Endothelial cell of umbilical vein (primary cell): ENCODE measurements at regions not wholly inside any gene's neighbourhood (a gene's known extent, or its start where the extent isn't known, plus 50 kb on each side); places are given as distances from the start of the nearest gene placed in this dataset.

Experiments used
- BruUV-seq: library from RNA; stranded (reverse); fragments of 400-500 nt; replicated peaks from 2 replicates; lab custom pipeline; 2021; lab: Mats Ljungman, UMichigan
- CTCF ChIA-PET: fragments of 300-600, 350-600 bp; sonication (Branson Sonifier 250); formaldehyde crosslinking; loops from one replicate; lab custom pipeline; 2021; ENCODE audit warnings: antibody characterized with exemption, inconsistent platforms; lab: Charles Lee
- POLR2A ChIA-PET: fragments of 300-600, 350-600 bp; sonication (Branson Sonifier 250); formaldehyde crosslinking; loops from one replicate; lab custom pipeline; 2021; ENCODE audit warnings: antibody characterized with exemption, inconsistent platforms; lab: Charles Lee
- DNase-seq: peaks from one replicate; pipeline ENCODE4 v3.0.0-alpha.2; 2011; ENCODE audit warnings: low read depth, low spot score
- FAIRE-seq: peaks from 2 replicates; lab custom pipeline; 2011; peaks lifted over from hg19 to GRCh38; lab: Jason Lieb, UNC
- H2AFZ ChIP-seq: 2 replicates; pipeline ENCODE4 v1.6.0; 2012; ENCODE audit warnings: low read depth, low read length, control low read depth, inconsistent platforms
- H3K27ac ChIP-seq: 2 replicates; pipeline ENCODE4 v1.5.1; 2011; ENCODE audit warnings: low read depth, mild to moderate bottlenecking, control low read depth, low read length, moderate library complexity; ENCODE audit not compliant: insufficient read depth
- H3K27me3 ChIP-seq, 2 experiments: 2 replicates each; pipeline versions ENCODE4 v1.6.0 to v1.6.1; 2011; ENCODE audit warnings: low read length in 2 of 2, mixed read lengths in 1 of 2; ENCODE audit not compliant: control insufficient read depth in 2 of 2, insufficient read depth in 2 of 2
- H3K36me3 ChIP-seq, 2 experiments: 2 replicates in 1 of 2; 3 replicates in 1 of 2; pipeline ENCODE4 v1.5.1; 2011; ENCODE audit warnings: low read length in 2 of 2, mild to moderate bottlenecking in 1 of 2, moderate library complexity in 1 of 2; ENCODE audit not compliant: control insufficient read depth in 2 of 2, insufficient read depth in 2 of 2; ENCODE audit errors: extremely low read depth in 1 of 2
- H3K4me1 ChIP-seq: 3 replicates; pipeline ENCODE4 v1.5.1; 2011; ENCODE audit warnings: mild to moderate bottlenecking, low read length; ENCODE audit not compliant: control insufficient read depth, insufficient read depth; ENCODE audit errors: extremely low read depth
- H3K4me2 ChIP-seq: 2 replicates; pipeline ENCODE4 v1.6.1; 2011; ENCODE audit warnings: low read length, control low read depth, mixed read lengths; ENCODE audit not compliant: insufficient read depth
- H3K4me3 ChIP-seq, 3 experiments: fragments of 200-600 bp in 1 of 3; sonication (generic), shearing (Covaris generic) in 1 of 3; replicated peaks in 1 of 3; 2 replicates each; pipeline ENCODE4 v1.5.1; 2011 to 2016; ENCODE audit warnings: control low read depth in 3 of 3, low read length in 3 of 3, mild to moderate bottlenecking in 2 of 3, inconsistent platforms in 1 of 3, low read depth in 1 of 3, moderate library complexity in 1 of 3; ENCODE audit not compliant: insufficient read depth in 1 of 3
- H3K79me2 ChIP-seq: 2 replicates; pipeline ENCODE4 v1.6.0; 2012; ENCODE audit warnings: low read length, inconsistent platforms; ENCODE audit not compliant: control insufficient read depth, insufficient read depth
- H3K9ac ChIP-seq: replicated peaks from 2 replicates; pipeline ENCODE3; 2011; ENCODE audit warnings: low read length, control low read depth; ENCODE audit not compliant: insufficient read depth; ENCODE audit errors: extremely low read depth
- H3K9me1 ChIP-seq: replicated peaks from 3 replicates; pipeline ENCODE4 v1.6.0; 2011; ENCODE audit warnings: mild to moderate bottlenecking, low read length; ENCODE audit not compliant: control insufficient read depth, insufficient read depth; ENCODE audit errors: extremely low read depth
- H3K9me3 ChIP-seq: replicated peaks from 2 replicates; pipeline ENCODE4 v1.5.1; 2012; ENCODE audit warnings: low read length, inconsistent platforms; ENCODE audit not compliant: control insufficient read depth, insufficient read depth
- H4K20me1 ChIP-seq: replicated peaks from 2 replicates; pipeline ENCODE3; 2011; ENCODE audit warnings: mild to moderate bottlenecking, low read length; ENCODE audit not compliant: control insufficient read depth, insufficient read depth; ENCODE audit errors: extremely low read depth
- CTCF ChIP-seq, 2 donors: IDR thresholded peaks; 1 replicate in 1 of 2; 2 replicates in 1 of 2; pipeline ENCODE4 v1.5.1; 2011; ENCODE audit warnings: low read length in 2 of 2, mild to moderate bottlenecking in 2 of 2, moderate library complexity in 2 of 2, control low read depth in 1 of 2, inconsistent platforms in 1 of 2, low read depth in 1 of 2; ENCODE audit not compliant: insufficient read depth in 1 of 2; ENCODE audit errors: extremely low read depth in 1 of 2
- EZH2 ChIP-seq: IDR thresholded peaks from 2 replicates; pipeline ENCODE4 v1.6.1; 2012; ENCODE audit warnings: borderline replicate concordance, low read depth, mild to moderate bottlenecking, moderate library complexity, low read length, inconsistent platforms; ENCODE audit not compliant: severe bottlenecking
- FOS ChIP-seq: IDR thresholded peaks from 2 replicates; pipeline ENCODE4 v1.6.1; 2011; ENCODE audit warnings: mild to moderate bottlenecking, low read length, moderate library complexity, borderline replicate concordance; ENCODE audit not compliant: insufficient read depth
- GATA2 ChIP-seq: IDR thresholded peaks from 2 replicates; pipeline ENCODE4 v1.7.0; 2011; ENCODE audit warnings: low read depth, mild to moderate bottlenecking, moderate library complexity, mixed read lengths, low read length; ENCODE audit not compliant: insufficient read length, insufficient read depth
- JUN ChIP-seq: IDR thresholded peaks from 2 replicates; pipeline ENCODE4 v1.6.1; 2011; ENCODE audit warnings: borderline replicate concordance, low read depth; ENCODE audit not compliant: insufficient read length, insufficient read depth
- MAX ChIP-seq: IDR thresholded peaks from 2 replicates; pipeline ENCODE4 v1.6.1; 2011; ENCODE audit not compliant: insufficient read depth, insufficient read length
- MYC ChIP-seq: IDR thresholded peaks from one replicate; pipeline ENCODE4 v1.6.1; 2011; ENCODE audit warnings: mild to moderate bottlenecking, low read depth, low read length
- POLR2A ChIP-seq: IDR thresholded peaks from 2 replicates; pipeline ENCODE4 v1.6.1; 2012; ENCODE audit warnings: low read depth, mild to moderate bottlenecking, control low read depth, low read length
- POLR2AphosphoS5 ChIP-seq: IDR thresholded peaks from 2 replicates; pipeline ENCODE4 v1.6.1; 2012; ENCODE audit warnings: low read depth, mild to moderate bottlenecking, control low read depth, low read length, moderate library complexity; ENCODE audit not compliant: insufficient read depth
- dilution Hi-C: fragments of 300-500 bp; cut with MboI; formaldehyde crosslinking; loops from one replicate; pipeline ENCODE4 v1.15.0; 2019; ENCODE audit warnings: low sequenced_read_pairs; ENCODE audit not compliant: extremely low pct_ligation_motif_present
- intact Hi-C: fragments of 100-400 bp; cut with micrococcal nuclease; formaldehyde crosslinking; loops from one replicate; pipeline ENCODE4 v1.10.0; 2022

GRCh38 chr4:173839865-173840264, 309.8 kb upstream of the HAND2 start:
- intact Hi-C loops = no loop called here
- no peak for FAIRE-seq
- no TSS peak for BruUV-seq

GRCh38 chr4:173837517-173837916, 307.5 kb upstream of the HAND2 start:
- H3K27ac ChIP-seq = no peak overlapping the region
- no peaks in the 10 kb centered on the region for H3K27me3 ChIP-seq
- H3K4me1 ChIP-seq = no peaks in the 10 kb centered on the region
- no peaks in the 10 kb centered on the region for H3K36me3 ChIP-seq
- FAIRE-seq = no peak
- ChIA-PET POLR2A (no interaction called here), CTCF (no interaction called here)
- H4K20me1 ChIP-seq = no peaks in the 10 kb centered on the region
- no peaks in the 10 kb centered on the region for H3K9me1 ChIP-seq
- TF ChIP-seq POLR2A (no peak), JUN (no peak), GATA2 (no peak), CTCF (IDR thresholded peaks at IDR 0.05; ENCODE audit: extremely low read depth in 1 of 2, insufficient read depth in 1 of 2, low read depth in 1 of 2, low read length in 2 of 2) (no peak), FOS (no peak), POLR2AphosphoS5 (no peak), EZH2 (no peak), MAX (no peak), MYC (no peak)
- no peaks in the 10 kb centered on the region for H3K9me3 ChIP-seq
- H3K4me2 ChIP-seq = no peak overlapping the region
- no peak overlapping the region for H2AFZ ChIP-seq
- no TSS peak for BruUV-seq
- no peak overlapping the region for H3K4me3 ChIP-seq
- intact Hi-C loops = no loop called here
- H3K9ac ChIP-seq = no peak overlapping the region
- no peak for DNase-seq
- H3K79me2 ChIP-seq = no peaks in the 10 kb centered on the region
- dilution Hi-C loops = no loop called here

More at GRCh38 chr4:173839865-173840264, 309.8 kb upstream of the HAND2 start:
- Histone ChIP-seq H3K27me3 (no peaks in the 10 kb centered on the region), H3K4me3 (no peak overlapping the region), H4K20me1 (no peaks in the 10 kb centered on the region), H3K79me2 (no peaks in the 10 kb centered on the region), H3K9me1 (no peaks in the 10 kb centered on the region), H3K27ac (no peak overlapping the region), H2AFZ (no peak overlapping the region), H3K4me2 (no peak overlapping the region), H3K4me1 (no peaks in the 10 kb centered on the region), H3K36me3 (no peaks in the 10 kb centered on the region), H3K9ac (no peak overlapping the region), H3K9me3 (no peaks in the 10 kb centered on the region)
- dilution Hi-C loops = no loop called here
- POLR2A ChIA-PET = no interaction called here
- DNase-seq = no peak
- CTCF ChIA-PET = no interaction called here
- TF ChIP-seq MAX = no peak
- no peak for TF ChIP-seq POLR2A
- TF ChIP-seq JUN = no peak
- TF ChIP-seq POLR2AphosphoS5 = no peak
